HL-60 (cell line): ENCODE measurements at regions not wholly inside any gene's neighbourhood (a gene's known extent, or its start where the extent isn't known, plus 50 kb on each side); places are given as distances from the start of the nearest gene placed in this dataset.

Experiments
- POLR2AphosphoS5 ChIP-seq: IDR thresholded peaks from 2 replicates; pipeline ENCODE4 v1.6.1; 2012; ENCODE audit warnings: low read depth
- SPI1 ChIP-seq: IDR thresholded peaks from 2 replicates; pipeline ENCODE4 v1.6.1; 2012; ENCODE audit warnings: low read depth, mild to moderate bottlenecking, borderline replicate concordance
- TF ChIP-seq, protein P1 (sequence below): IDR thresholded peaks from one replicate; pipeline ENCODE4 v1.5.1; 2011; ENCODE audit warnings: low read length, control low read depth, inconsistent platforms; ENCODE audit not compliant: insufficient read depth

DNA sequence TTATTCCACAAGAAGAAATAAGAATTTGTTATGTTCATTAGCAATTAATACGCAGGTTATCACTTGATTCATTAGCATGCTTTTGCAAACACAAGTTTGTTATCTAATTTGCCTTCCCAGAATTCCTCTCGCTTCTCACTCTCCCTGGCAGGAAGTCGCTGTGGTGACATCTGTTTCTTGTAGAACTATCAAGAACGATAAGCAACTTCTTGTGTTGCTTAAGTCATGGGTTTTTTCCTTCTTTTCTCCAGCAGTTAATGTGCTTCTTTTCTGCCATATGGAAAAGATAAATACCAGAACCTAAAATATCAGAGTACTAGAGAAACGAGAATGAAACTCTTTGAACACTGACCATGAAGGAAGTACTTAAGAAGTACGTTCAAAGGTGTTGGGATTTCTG, 99.8 kb upstream of the CHMP2B start:
- TF ChIP-seq POLR2AphosphoS5 (no peak), SPI1 (no peak)
- TF ChIP-seq, protein P1, sequence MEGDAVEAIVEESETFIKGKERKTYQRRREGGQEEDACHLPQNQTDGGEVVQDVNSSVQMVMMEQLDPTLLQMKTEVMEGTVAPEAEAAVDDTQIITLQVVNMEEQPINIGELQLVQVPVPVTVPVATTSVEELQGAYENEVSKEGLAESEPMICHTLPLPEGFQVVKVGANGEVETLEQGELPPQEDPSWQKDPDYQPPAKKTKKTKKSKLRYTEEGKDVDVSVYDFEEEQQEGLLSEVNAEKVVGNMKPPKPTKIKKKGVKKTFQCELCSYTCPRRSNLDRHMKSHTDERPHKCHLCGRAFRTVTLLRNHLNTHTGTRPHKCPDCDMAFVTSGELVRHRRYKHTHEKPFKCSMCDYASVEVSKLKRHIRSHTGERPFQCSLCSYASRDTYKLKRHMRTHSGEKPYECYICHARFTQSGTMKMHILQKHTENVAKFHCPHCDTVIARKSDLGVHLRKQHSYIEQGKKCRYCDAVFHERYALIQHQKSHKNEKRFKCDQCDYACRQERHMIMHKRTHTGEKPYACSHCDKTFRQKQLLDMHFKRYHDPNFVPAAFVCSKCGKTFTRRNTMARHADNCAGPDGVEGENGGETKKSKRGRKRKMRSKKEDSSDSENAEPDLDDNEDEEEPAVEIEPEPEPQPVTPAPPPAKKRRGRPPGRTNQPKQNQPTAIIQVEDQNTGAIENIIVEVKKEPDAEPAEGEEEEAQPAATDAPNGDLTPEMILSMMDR, result no peak
